ENCODE measurements at regions not wholly inside any gene's neighbourhood (a gene's known extent, or its start where the extent isn't known, plus 50 kb on each side); places are given as distances from the start of the nearest gene placed in this dataset.

GRCh38 chr3:87615506-87615905, 339.1 kb upstream of the POU1F1 start:
- Histone ChIP-seq H3K9me3 (no peaks in the 10 kb centered on the region), H3K27ac (no peak overlapping the region), H3K36me3 (no peaks in the 10 kb centered on the region), H3K4me1 (ENCODE audit: control insufficient read depth in 1 of 2, insufficient read depth in 1 of 2, low read depth in 1 of 2, low read length in 1 of 2) (no peaks in the 10 kb centered on the region), H3K27me3 (no peaks in the 10 kb centered on the region), H3K4me3 (ENCODE audit: low read depth in 1 of 2, low read length in 1 of 2) (no peak overlapping the region)
- TF ChIP-seq CTCF (IDR thresholded peaks at IDR 0.05): no peak

GRCh38 chr3:87614998-87615397, 338.6 kb upstream of the POU1F1 start:
- H3K9me3 ChIP-seq: no peaks in the 10 kb centered on the region
- H3K36me3 ChIP-seq: no peaks in the 10 kb centered on the region
- H3K27me3 ChIP-seq: no peaks in the 10 kb centered on the region
- no peaks in the 10 kb centered on the region for H3K4me1 ChIP-seq (ENCODE audit: control insufficient read depth in 1 of 2, insufficient read depth in 1 of 2, low read depth in 1 of 2, low read length in 1 of 2)
- no peak for TF ChIP-seq CTCF (IDR thresholded peaks at IDR 0.05)
- H3K4me3 ChIP-seq (ENCODE audit: low read depth in 1 of 2, low read length in 1 of 2): no peak overlapping the region
- H3K27ac ChIP-seq: no peak overlapping the region

DNA sequence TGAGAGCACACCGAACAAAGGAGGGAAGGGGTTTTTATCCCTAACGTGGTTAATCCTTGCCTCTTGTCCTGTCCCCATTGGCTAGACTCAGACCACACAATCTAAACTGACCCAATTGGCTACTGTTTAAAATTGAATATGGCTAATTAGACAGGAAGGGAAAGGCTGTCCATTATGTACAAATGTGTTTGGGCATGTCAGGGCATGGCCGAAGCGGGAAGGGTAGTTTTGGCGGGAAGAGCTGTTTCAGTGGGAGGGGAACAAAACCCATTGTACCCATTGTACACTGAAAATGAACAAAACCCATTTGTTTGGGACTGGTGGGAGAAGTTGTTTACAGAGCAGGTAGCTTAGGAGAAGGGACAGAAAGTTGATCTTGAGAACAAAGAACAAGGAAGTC, 330.9 kb upstream of the POU1F1 start:
- TF ChIP-seq CTCF (IDR thresholded peaks at IDR 0.05): no peak
- Histone ChIP-seq H3K9me3 (peaks cover 6% of the 10 kb centered on the region), H3K4me1 (ENCODE audit: control insufficient read depth in 1 of 2, insufficient read depth in 1 of 2, low read depth in 1 of 2, low read length in 1 of 2) (no peaks in the 10 kb centered on the region), H3K27me3 (no peaks in the 10 kb centered on the region), H3K4me3 (ENCODE audit: low read depth in 1 of 2, low read length in 1 of 2) (no peak overlapping the region), H3K27ac (no peak overlapping the region), H3K36me3 (no peaks in the 10 kb centered on the region)

DNA sequence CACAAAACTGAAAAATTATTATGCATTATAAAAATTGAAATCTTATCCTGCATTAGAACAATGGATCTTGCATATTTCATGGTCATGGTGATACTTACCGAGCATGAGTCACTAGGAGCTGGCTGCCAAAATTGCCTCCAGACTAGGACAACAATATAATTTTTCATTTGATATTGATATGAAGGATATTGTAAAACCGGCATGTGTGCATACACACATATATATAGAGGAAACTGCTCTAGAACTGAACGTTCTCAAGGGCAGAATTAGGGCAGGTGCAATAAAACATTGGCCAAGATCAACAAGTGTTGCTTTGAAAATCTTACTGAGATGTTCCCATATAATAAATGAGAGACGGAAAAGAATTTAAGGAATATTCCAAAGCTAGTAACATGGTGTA, 319.4 kb upstream of the POU1F1 start:
- Histone ChIP-seq H3K4me3 (ENCODE audit: low read depth in 1 of 2, low read length in 1 of 2) (no peak overlapping the region), H3K9me3 (no peaks in the 10 kb centered on the region), H3K27me3 (no peaks in the 10 kb centered on the region), H3K27ac (no peak overlapping the region), H3K36me3 (no peaks in the 10 kb centered on the region), H3K4me1 (ENCODE audit: control insufficient read depth in 1 of 2, insufficient read depth in 1 of 2, low read depth in 1 of 2, low read length in 1 of 2) (no peaks in the 10 kb centered on the region)
- TF ChIP-seq CTCF (IDR thresholded peaks at IDR 0.05): no peak

GRCh38 chr3:87581240-87581639, 304.9 kb upstream of the POU1F1 start:
- no peaks in the 10 kb centered on the region for H3K27me3 ChIP-seq
- H3K36me3 ChIP-seq: no peaks in the 10 kb centered on the region
- TF ChIP-seq CTCF (IDR thresholded peaks at IDR 0.05): no peak
- no peaks in the 10 kb centered on the region for H3K4me1 ChIP-seq (ENCODE audit: control insufficient read depth in 1 of 2, insufficient read depth in 1 of 2, low read depth in 1 of 2, low read length in 1 of 2)
- no peaks in the 10 kb centered on the region for H3K9me3 ChIP-seq
- no peak overlapping the region for H3K27ac ChIP-seq
- no peak overlapping the region for H3K4me3 ChIP-seq (ENCODE audit: low read depth in 1 of 2, low read length in 1 of 2)

DNA sequence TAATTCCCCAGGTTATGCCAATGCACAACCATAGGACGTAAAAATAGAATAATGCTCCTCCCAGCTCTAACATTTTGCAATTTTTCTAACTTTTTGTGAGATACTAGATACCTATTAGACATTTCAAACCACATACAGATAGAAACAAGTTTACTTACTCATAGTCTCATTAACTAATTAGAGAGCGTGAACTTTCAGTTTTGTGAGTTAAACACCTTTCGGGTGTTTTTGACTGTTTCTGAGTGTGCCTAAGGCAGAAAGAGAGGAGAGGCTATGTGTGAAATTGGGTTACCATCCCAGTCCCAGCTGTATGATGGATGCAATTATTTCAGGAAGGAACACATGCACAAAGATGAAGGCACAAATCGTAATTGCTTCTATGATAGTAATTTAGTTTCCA, 300.4 kb upstream of the POU1F1 start:
- Histone ChIP-seq H3K9me3 (no peaks in the 10 kb centered on the region), H3K4me1 (ENCODE audit: control insufficient read depth in 1 of 2, insufficient read depth in 1 of 2, low read depth in 1 of 2, low read length in 1 of 2) (no peaks in the 10 kb centered on the region), H3K27me3 (no peaks in the 10 kb centered on the region), H3K36me3 (no peaks in the 10 kb centered on the region), H3K4me3 (ENCODE audit: low read depth in 1 of 2, low read length in 1 of 2) (no peak overlapping the region), H3K27ac (no peak overlapping the region)
- TF ChIP-seq CTCF (IDR thresholded peaks at IDR 0.05): no peak
